Activated naive CD4-positive, alpha-beta T cell treated with anti-CD3 and anti-CD28 coated beads, Interleukin-2, amount 50 U/mL, for 72 hours (primary cell): ENCODE measurements at regions not wholly inside any gene's neighbourhood (a gene's known extent, or its start where the extent isn't known, plus 50 kb on each side); places are given as distances from the start of the nearest gene placed in this dataset.
"Not testable (repeated sequence)": the region's sequence is repeated elsewhere in the genome, so short reads cannot be mapped to it uniquely, and the experiment has no call there.

ENCODE experiments used
- ATAC-seq, 2 donors: fragments of 150-1000 bp; cut with Tn5 transposase; 2 replicates each; pipeline ENCODE4 v1.10.0; 2021; ENCODE audit warnings: mild to moderate bottlenecking in 2 of 2, moderate library complexity in 2 of 2
- DNase-seq, 2 donors: peaks; one replicate each; pipeline ENCODE4 v3.0.0; 2021 to 2022; ENCODE audit warnings: low spot score in 2 of 2
- H3K27ac Mint-ChIP-seq, 2 donors: one replicate each; pipeline ENCODE4 v1.8.0; 2022; ENCODE audit warnings: mild to moderate bottlenecking in 2 of 2, mixed read lengths in 2 of 2
- H3K36me3 Mint-ChIP-seq, 2 donors: one replicate each; pipeline ENCODE4 v1.8.0; 2022; ENCODE audit warnings: mixed read lengths in 2 of 2
- H3K9me3 Mint-ChIP-seq, 2 donors: one replicate each; pipeline ENCODE4 v1.8.0; 2022; ENCODE audit warnings: mixed read lengths in 2 of 2

DNA sequence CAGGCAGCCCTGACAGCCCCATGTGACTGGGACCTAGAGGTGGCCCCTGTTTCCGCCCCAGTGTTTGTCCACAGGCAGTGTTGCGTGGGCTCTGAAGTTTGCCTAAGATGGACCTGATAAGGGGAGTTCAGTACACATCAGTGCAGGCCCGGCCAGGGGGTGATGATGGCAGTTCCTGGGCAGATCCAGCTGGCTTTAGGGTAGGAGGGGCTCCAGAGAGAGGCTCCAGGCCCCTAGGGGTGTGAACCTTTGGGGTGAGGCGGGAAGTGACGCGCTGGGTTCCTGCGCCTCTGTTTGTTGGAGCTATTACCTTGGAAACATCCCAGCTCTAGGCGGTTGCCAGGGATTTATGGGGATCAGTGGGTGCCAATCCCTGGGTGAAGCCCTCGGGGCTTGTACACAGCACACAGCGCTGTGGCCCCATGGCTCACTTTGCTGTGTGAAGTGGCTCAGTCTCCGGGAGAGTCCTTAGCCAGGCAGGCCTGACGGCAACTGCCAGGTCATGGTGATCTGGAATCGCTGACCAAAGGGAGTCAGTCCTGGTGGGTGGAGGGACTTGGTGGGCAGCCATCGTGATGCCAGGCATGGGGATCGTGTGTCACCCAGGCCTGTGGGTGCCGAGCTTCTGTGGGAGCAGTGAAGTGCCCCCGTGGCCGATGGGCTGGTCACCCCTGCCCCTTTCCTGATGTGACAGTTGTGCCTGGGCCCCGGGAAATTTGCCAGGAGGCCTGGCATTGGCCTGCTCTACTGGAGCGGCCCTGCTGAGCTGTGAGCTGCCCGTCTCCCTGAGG, 146.1 kb downstream of the SEC14L1 start:
- no peak overlapping the region for H3K27ac Mint-ChIP-seq
- H3K9me3 Mint-ChIP-seq = no peaks in the 10 kb centered on the region
- ATAC-seq = no peak
- DNase-seq = no peak
- no peaks in the 10 kb centered on the region for H3K36me3 Mint-ChIP-seq

DNA sequence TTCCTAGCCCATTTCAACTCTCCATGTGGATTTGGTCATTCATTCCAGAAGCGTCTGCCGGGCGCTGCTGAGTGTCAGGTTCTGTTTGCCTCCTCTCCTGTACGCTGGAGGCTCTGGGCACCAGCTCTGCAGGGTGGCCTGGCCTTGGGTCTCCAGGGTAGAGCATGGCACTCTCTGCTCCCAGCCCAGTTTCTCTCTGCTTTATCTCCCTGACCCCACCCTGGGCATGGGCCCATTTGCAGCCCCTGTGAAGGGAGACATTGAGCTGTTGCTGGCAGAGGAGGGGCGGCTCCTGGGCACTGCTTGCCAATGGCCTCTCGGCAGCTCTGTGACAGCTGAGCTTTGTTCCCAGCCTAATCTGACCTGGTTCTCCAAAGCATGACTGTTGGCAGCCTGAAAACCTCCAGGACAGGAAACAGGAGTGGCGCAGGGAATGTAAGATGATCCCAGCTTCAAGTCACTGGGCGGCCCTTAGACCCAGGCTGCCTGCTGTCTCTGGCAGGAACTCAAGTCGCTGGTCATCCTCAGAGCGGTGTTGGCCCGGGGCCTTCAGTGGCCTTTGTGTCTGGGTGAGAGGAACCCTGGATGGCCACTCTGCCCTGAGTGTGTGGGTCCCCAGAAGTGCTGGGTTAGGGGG, 146.8 kb downstream of the SEC14L1 start:
- Mint-ChIP-seq H3K9me3 (no peaks in the 10 kb centered on the region), H3K36me3 (no peaks in the 10 kb centered on the region), H3K27ac (no peak overlapping the region)
- DNase-seq (no peak), ATAC-seq (no peak)

DNA sequence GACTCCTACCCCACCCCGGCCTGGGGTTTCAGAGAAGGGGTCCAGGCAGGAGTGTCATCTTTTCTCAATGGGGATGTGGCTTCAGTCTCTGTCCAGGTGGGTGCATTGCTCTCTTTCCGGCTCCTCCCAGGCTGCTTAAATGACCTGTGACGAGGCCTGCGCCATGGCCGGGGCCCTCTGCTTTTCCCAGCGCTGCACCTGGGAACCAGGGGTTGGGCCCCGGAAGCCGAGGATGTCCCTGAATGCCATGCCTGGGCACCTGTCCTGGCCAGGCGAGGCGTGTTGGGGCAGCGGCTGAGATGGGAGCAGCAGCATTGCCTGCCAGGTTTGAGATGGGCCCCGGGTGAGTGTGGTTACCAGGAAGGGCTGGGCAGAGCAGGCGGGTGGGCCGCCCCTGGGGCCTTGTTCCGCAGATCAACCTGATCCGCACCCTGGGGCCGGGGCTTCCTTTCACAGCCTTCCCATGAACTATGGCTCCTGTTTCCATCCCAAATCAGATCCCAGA, 147.4 kb downstream of the SEC14L1 start:
- ATAC-seq (no peak), DNase-seq (no peak)
- no peaks in the 10 kb centered on the region for H3K36me3 Mint-ChIP-seq
- no peaks in the 10 kb centered on the region for H3K9me3 Mint-ChIP-seq
- no peak overlapping the region for H3K27ac Mint-ChIP-seq

DNA sequence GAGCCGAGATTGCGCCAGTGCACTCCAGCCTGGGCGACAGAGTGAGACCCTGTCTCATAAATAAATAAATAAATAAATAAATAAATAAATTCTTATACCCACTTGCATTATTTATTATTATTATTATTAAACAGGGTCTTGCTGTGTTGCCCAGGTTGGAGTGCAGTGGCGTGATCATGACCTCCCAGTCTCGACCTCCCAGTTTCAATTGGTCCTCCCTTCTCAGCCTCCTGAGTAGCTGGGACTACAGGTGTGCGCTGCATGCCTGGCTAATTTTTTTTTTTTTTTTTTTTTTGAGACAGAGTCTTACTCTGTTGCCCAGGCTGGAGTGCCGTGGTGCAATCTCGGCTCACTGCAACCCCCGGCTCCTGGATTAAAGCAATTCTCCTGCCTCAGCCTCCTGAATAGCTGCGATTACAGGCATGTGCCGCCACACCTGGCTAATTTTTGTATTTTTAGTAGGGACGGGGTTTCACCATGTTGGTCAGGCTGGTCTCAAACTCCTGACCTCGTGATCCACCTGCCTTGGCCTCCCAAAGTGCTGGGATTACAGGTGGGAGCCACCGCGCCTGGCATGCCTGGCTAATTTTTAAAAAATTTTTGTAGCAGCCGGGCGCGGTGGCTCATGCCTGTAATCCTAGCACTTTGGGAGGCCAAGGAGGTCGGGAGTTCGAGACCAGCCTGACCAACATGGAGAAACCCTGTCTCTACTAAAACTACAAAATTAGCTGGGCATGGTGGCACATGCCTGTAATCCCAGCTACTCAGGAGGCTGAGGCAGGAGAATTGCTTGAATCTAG, 150.2 kb downstream of the SEC14L1 start:
- H3K9me3 Mint-ChIP-seq = not testable (repeated sequence)

DNA sequence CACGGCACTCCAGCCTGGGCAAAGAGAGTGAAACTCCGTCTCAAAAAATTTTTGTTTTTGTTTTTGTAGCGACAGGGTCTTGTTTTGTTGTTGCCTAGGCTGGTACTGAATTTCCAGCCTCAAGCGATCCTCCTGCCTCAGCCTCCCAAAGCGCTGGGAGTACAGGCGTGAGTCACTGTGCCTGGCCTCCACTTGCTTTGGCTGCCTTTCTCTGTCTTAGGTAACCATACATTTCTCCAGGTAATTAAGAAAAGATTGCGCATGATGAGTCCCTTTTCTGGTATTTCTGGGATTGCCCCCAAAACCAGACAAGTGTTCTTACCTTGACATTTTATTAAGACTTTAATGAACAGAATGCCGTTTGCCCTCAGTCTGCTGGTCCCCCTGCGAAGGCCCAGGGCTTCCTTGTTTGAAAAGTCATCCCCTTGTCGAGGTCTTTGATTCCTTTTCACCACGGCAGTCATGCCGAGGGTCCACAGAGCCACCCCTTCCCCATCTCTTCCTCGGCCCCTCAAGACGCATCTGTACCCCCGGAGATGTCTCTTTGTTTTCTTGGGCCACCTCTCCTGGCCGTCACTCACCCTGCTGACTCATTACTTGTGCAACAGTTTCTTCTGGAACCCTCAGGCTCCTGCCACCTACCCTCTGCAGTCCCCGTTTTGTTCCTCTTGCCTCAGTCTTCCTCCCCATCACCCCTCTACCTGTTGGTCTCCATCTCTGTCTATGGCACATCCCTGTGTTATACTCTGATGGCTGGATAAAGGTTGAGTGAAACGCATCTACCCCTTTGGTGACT, 151.0 kb downstream of the SEC14L1 start:
- Mint-ChIP-seq H3K27ac (no peak overlapping the region), H3K36me3 (no peaks in the 10 kb centered on the region), H3K9me3 (no peaks in the 10 kb centered on the region)
- ATAC-seq = no peak
- no peak for DNase-seq

More for the DNA sequence above, 150.2 kb downstream of the SEC14L1 start:
- H3K36me3 Mint-ChIP-seq, DNase-seq, ATAC-seq: not testable (repeated sequence)
- H3K27ac Mint-ChIP-seq = peak overlapping the region in 1 of 2 donors; percentile 84

DNA sequence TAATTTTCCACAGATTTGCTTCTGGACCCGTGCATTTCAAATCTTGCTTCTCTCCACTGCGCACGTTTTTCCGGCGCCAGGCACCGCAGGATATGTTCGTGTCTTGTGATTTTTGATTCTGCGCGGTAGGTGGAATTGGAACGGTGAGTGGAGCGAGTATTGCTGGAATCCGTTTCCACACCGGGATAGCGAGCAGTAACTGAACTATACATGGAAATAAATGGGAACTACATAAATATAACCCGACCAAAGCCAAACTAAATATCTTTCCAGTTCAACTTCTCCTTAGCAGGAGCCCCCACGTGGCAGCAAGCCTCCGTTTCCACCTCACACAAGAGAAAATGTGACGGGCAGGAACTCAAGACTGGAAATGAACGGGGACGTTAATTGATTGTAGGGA, 154.0 kb downstream of the SEC14L1 start:
- Mint-ChIP-seq H3K9me3 (no peaks in the 10 kb centered on the region), H3K27ac (no peak overlapping the region), H3K36me3 (no peaks in the 10 kb centered on the region)
- no peak for ATAC-seq
- DNase-seq = no peak

DNA sequence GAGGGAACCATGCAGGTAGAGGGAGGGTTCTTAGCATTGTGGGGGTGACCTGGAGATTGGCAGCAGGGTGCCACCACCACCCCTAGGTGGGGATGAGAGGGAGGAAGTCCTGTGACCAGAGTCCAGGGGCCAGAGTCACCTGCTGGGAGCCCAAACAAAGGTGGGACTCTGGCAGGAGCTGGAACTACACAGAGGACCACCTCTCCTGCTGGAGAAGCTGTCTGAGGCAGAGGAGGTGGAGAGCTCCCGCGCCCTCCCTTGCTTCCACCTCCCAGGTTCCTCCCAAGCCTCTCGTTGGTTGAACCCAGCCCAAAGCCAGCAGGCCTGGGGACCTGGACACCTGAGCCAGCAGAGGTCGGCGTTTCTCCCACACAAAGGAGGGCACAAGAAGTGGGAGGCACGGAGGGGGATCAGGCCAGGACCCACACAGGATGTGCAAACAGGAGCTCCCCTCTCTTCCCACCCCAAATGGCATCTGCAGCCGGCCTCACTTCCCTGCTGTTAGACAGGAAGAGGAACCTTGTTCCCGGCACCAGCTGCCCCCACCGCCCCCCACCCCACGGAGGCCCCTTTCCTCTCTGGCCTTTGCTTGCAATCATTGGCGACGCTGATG, 154.6 kb downstream of the SEC14L1 start:
- ATAC-seq (no peak), DNase-seq (no peak)
- Mint-ChIP-seq H3K9me3 (no peaks in the 10 kb centered on the region), H3K36me3 (no peaks in the 10 kb centered on the region), H3K27ac (no peak overlapping the region)

DNA sequence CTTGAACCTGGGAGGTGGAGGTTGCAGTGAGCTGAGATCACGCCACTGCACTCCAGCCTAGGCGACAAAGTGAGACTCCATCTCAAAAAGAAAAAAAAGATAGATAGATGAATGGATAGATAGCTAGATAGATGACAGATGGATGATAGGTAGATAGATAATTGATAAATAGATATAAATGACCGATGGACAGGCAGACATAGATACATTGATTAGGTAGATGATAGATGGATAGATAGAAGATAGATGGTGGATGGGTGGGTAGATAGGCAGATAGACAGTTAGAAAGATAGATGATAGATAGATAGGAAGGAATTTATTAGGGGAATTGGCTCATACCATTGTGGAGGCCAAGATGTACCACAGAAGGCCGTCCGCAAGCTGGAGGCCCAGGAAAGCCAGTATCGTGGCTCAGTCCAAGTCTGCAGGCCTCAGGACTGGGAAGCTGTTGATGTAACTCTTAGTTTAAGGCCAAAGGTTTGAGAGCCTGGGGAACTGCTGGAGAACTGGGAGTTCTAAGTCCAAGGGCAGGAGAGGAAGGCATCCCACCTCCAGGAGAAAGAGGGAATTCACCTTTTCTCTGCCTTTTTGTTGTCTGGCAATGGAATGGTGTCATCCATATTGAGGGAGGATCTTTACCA, 156.1 kb downstream of the SEC14L1 start:
- DNase-seq (no peak), ATAC-seq (no peak)
- no peaks in the 10 kb centered on the region for H3K36me3 Mint-ChIP-seq
- H3K9me3 Mint-ChIP-seq = no peaks in the 10 kb centered on the region
- no peak overlapping the region for H3K27ac Mint-ChIP-seq

DNA sequence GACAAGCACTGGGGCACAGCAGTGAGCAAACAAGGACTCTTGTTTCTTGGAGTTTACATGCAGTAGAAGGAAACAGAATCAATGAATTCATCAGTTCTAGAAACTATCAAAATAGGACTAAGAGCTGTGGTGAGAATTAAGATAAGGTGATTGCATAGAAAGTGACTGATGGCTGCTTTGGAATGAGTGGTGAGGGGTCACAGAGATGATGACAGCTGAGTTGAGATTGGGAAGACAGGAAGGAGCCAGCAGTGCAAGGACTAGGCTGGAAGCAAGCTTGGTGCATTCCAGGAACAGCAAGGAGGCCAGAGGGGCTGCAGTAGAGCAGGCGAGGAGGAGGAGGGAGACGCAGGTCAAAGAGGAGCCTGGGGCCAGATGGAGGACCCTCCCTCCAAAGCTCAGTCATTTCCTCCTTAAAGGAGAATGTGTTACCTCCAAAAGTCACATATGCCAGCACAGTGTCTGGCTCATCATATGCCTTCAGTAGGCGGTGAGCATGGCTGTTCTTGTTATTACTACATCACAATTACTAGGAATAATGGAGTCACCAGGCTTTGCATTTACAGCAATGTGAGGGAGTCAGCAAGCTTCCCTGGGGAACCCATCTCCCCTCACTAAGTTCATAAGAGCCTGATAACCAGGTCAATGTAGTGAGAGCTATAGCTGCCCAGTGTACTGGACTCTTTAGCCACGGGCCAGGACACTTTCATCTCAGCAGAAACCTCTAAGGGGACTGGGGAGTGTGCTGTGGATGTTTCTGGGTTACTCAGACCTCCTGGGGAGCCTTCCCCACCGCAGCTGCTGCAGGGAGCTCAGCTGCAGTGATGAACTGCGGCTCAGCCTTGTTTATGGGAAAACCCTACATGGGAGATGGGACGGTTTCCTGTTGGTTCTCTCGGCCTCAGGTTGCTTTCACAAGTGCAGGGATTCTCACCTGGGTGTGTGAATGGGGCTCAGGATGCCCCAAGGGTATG, 157.2 kb downstream of the SEC14L1 start:
- ATAC-seq (peak; percentile 22 to 65), DNase-seq (no peak)
- no peaks in the 10 kb centered on the region for H3K36me3 Mint-ChIP-seq
- H3K27ac Mint-ChIP-seq = no peak overlapping the region
- H3K9me3 Mint-ChIP-seq = no peaks in the 10 kb centered on the region

DNA sequence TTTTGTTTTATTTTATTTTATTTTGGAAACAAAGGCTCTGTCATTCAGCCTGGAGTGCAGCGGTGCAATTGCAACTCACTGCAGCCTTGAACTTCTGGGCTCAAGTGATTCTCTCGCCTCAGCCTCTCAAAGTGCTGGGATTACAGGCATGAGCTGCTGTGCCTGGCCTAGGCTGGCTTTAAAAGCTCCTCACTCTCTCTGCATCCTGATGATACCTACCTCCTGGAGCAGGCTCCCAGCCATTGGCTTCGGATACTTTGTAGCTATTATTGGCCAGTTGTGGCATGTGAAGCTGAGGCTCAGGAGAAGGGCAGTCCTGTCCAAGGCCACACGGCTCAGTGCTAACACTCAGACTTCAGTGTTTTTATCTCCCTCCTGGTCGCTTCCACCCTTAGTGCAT, 158.0 kb downstream of the SEC14L1 start:
- Mint-ChIP-seq H3K27ac (no peak overlapping the region), H3K9me3 (no peaks in the 10 kb centered on the region), H3K36me3 (no peaks in the 10 kb centered on the region)
- ATAC-seq (no peak), DNase-seq (no peak)

DNA sequence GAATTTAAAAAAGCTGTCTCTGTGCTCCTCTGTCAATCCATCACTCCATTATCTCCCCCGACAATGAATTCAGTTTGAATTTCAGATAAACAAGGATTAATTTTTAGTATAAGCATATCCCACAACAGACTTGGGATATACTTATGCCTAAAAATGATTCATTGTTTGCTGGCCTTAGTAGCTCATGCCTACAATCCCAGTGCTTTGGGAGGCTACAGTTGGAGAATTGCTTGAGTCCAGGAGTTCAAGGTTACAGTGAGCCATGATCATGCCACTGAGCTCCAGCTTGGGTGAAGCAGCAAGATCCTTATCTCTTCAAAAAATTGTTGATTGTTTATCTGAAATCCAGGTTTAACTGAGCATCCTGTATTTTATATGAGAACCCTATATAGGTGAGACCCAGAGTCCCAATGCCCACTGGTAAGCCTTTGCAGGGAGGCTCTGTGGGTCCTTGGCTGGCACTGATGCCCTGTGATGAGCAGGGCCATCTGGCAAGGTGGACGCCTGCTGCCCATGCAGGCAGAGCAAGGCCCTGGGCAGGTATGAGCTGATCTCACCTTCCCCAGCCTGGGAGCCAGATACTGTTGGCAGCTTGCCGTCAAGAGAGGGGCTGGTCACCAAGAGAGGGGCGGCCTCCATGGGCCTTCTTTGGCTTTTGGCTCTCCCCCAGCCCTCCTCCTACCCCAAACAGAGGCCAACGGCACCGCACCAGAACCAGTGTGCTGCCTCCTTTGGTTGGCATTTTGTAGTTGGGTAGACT, 158.7 kb downstream of the SEC14L1 start:
- Mint-ChIP-seq H3K27ac (no peak overlapping the region), H3K36me3 (no peaks in the 10 kb centered on the region), H3K9me3 (no peaks in the 10 kb centered on the region)
- no peak for DNase-seq
- ATAC-seq = no peak

DNA sequence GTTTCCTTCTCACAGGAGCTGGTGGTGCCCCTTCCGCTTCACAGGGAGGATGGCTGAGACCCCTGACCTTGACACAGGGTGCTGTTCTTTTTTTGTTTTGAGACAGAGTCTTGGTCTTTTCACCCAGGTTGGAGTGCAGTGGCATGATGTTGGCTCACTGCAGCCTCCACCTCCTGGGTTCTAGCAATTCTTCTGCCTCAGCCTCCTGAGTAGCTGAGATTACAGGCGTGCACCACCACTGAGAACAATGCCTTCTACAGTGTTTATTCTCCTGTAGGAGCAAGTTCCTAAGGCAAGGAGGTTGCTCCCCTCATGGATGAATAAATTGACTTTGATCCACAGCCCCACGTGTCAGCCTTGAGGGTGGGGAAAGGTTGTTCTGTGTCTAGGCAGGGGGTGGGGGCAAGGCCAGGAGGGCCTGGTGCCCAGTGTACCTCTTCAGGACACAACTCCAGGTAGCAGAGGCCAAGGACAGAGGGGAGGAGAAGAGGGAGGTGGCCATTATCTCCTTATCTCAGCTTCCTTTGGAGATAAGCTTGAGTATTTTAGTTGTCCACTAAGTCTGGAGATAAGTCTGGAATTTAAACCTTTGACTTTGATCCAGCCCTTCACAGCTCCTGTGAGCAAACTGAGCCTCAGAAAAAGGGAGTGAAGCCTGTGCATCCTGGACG, 159.4 kb downstream of the SEC14L1 start:
- no peaks in the 10 kb centered on the region for H3K36me3 Mint-ChIP-seq
- H3K27ac Mint-ChIP-seq = no peak overlapping the region
- no peaks in the 10 kb centered on the region for H3K9me3 Mint-ChIP-seq
- DNase-seq = no peak
- no peak for ATAC-seq

DNA sequence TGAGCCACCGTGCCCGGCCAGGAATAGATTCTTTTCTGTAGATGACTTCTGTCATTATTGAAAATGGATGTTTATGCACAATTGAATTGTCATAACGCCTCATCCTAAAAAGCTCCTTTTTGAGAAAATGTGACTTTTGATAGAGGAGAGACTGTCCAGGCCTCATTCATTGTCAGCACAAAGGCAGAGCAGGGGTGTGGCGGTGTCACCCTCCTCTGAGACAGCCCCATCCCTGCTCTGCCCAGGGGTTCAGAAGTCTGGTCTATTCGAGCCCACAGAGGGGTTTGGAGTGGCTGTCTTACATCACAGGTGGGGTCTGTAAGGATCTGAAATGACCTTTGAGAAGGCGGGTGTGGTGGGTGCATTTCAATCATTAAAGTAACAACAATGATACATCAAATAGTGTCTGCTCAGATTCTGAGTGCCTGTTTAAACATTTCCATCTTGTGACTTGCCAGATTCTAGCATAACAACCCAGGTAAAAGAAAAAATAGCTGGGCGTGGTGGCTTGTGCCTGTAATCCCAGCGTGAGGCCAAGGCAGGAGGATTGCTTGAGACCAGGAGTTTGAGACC, 161.0 kb downstream of the SEC14L1 start:
- no peak overlapping the region for H3K27ac Mint-ChIP-seq
- DNase-seq = no peak
- H3K36me3 Mint-ChIP-seq = no peaks in the 10 kb centered on the region
- no peaks in the 10 kb centered on the region for H3K9me3 Mint-ChIP-seq
- no peak for ATAC-seq
